ENCODE measurements at regions not wholly inside any gene's neighbourhood (a gene's known extent, or its start where the extent isn't known, plus 50 kb on each side); places are given as distances from the start of the nearest gene placed in this dataset.
"Not testable (repeated sequence)": the region's sequence is repeated elsewhere in the genome, so short reads cannot be mapped to it uniquely, and the experiment has no call there.

- no peak for DNase-seq (ENCODE audit: low read depth in 3 of 3)
These were observed 906.8 kb upstream of the NDST4 start for GRCh38 chr4:116020141-116020722.

- DNase-seq (ENCODE audit: low read depth in 3 of 3): no peak
These were observed 905.4 kb upstream of the NDST4 start for GRCh38 chr4:116018831-116019230.

GRCh38 chr4:116016201-116016600, 902.8 kb upstream of the NDST4 start:
- no peak for DNase-seq (ENCODE audit: low read depth in 3 of 3)

GRCh38 chr4:116015549-116015948, 902.1 kb upstream of the NDST4 start:
- DNase-seq (ENCODE audit: low read depth in 3 of 3): no peak

- DNase-seq (ENCODE audit: low read depth in 3 of 3): no peak
These were observed 901.6 kb upstream of the NDST4 start for GRCh38 chr4:116015062-116015461.

- no peak for DNase-seq (ENCODE audit: low read depth in 3 of 3)
These were observed 897.5 kb upstream of the NDST4 start for GRCh38 chr4:116010923-116011322.

- DNase-seq (ENCODE audit: low read depth in 3 of 3): no peak
These were observed 892.3 kb upstream of the NDST4 start for GRCh38 chr4:116005806-116006088.

- DNase-seq (ENCODE audit: low read depth in 3 of 3): no peak
These were observed 891.8 kb upstream of the NDST4 start for GRCh38 chr4:116005037-116005805.

GRCh38 chr4:116001291-116001690, 887.9 kb upstream of the NDST4 start:
- no peak for DNase-seq (ENCODE audit: low read depth in 3 of 3)

GRCh38 chr4:115986573-115986972, 873.2 kb upstream of the NDST4 start:
- DNase-seq (ENCODE audit: low read depth in 3 of 3): no peak

- DNase-seq (ENCODE audit: low read depth in 3 of 3): not testable (repeated sequence)
These were observed 862.1 kb upstream of the NDST4 start for GRCh38 chr4:115975421-115976001.

- DNase-seq (ENCODE audit: low read depth in 3 of 3): no peak
These were observed 860.3 kb upstream of the NDST4 start for GRCh38 chr4:115973768-115974167.

GRCh38 chr4:115972967-115973366, 859.5 kb upstream of the NDST4 start:
- DNase-seq (ENCODE audit: low read depth in 3 of 3): no peak

- no peak for DNase-seq (ENCODE audit: low read depth in 3 of 3)
These were observed 857.4 kb upstream of the NDST4 start for GRCh38 chr4:115970859-115971258.

GRCh38 chr4:115969756-115970155, 856.3 kb upstream of the NDST4 start:
- DNase-seq (ENCODE audit: low read depth in 3 of 3): no peak

- DNase-seq (ENCODE audit: low read depth in 3 of 3): no peak
These were observed 852.2 kb upstream of the NDST4 start for GRCh38 chr4:115965588-115965987.

GRCh38 chr4:115956054-115956796, 842.8 kb upstream of the NDST4 start:
- not testable (repeated sequence) for DNase-seq (ENCODE audit: low read depth in 3 of 3)

GRCh38 chr4:115950806-115951205, 837.4 kb upstream of the NDST4 start:
- DNase-seq (ENCODE audit: low read depth in 3 of 3): no peak

GRCh38 chr4:115949974-115950743, 836.7 kb upstream of the NDST4 start:
- DNase-seq (ENCODE audit: low read depth in 3 of 3): not testable (repeated sequence)

- DNase-seq (ENCODE audit: low read depth in 3 of 3): no peak
These were observed 831.6 kb upstream of the NDST4 start for GRCh38 chr4:115945026-115945425.

GRCh38 chr4:115944146-115944905, 830.9 kb upstream of the NDST4 start:
- no peak for DNase-seq (ENCODE audit: low read depth in 3 of 3)

Data from stimulated activated CD4-positive, alpha-beta T cell treated with anti-CD3 and anti-CD28 coated beads, TNF-alpha, amount 100 ng/mL, for 24 hours (primary cell).